H9 (cell line): ENCODE measurements at regions not wholly inside any gene's neighbourhood (a gene's known extent, or its start where the extent isn't known, plus 50 kb on each side); places are given as distances from the start of the nearest gene placed in this dataset.

Source experiments
- DNase-seq: peaks from one replicate; pipeline ENCODE4 v3.0.0-alpha.2; 2017
- H2AFZ ChIP-seq: one replicate; pipeline ENCODE4 v1.6.1; 2013; ENCODE audit warnings: mild to moderate bottlenecking, low read length, control low read depth, moderate library complexity
- H2AK5ac ChIP-seq: 2 replicates; pipeline ENCODE4 v1.6.1; 2013; ENCODE audit warnings: low read length, control low read depth, mixed read lengths; ENCODE audit not compliant: insufficient read length
- H2BK120ac ChIP-seq: one replicate; pipeline ENCODE4 v1.6.1; 2013; ENCODE audit warnings: low read depth, mild to moderate bottlenecking, low read length, control low read depth, inconsistent platforms; ENCODE audit not compliant: poor library complexity, severe bottlenecking
- H2BK12ac ChIP-seq: 2 replicates; pipeline ENCODE4 v1.6.1; 2013; ENCODE audit warnings: low read length, control low read depth, mixed read lengths, low read depth; ENCODE audit not compliant: insufficient read length
- H2BK15ac ChIP-seq: 2 replicates; pipeline ENCODE4 v1.6.1; 2013; ENCODE audit warnings: low read depth, low read length, control low read depth
- H2BK20ac ChIP-seq: one replicate; pipeline ENCODE4 v1.6.1; 2013; ENCODE audit warnings: low read depth, mild to moderate bottlenecking, low read length, control low read depth, inconsistent platforms; ENCODE audit not compliant: poor library complexity, severe bottlenecking
- H2BK5ac ChIP-seq: 2 replicates; pipeline ENCODE4 v1.6.1; 2013; ENCODE audit warnings: low read length, control low read depth, mixed read lengths; ENCODE audit not compliant: insufficient read length
- H3K14ac ChIP-seq: 2 replicates; pipeline ENCODE4 v1.6.1; 2013; ENCODE audit warnings: low read length, control low read depth; ENCODE audit not compliant: insufficient read depth
- H3K18ac ChIP-seq: 2 replicates; pipeline ENCODE4 v1.6.1; 2013; ENCODE audit warnings: low read depth, mild to moderate bottlenecking, mixed read lengths, low read length, control low read depth; ENCODE audit not compliant: insufficient read length
- H3K23ac ChIP-seq: 2 replicates; pipeline ENCODE4 v1.6.1; 2013; ENCODE audit warnings: low read length, control low read depth, mixed read lengths, low read depth; ENCODE audit not compliant: insufficient read length
- H3K23me2 ChIP-seq: 2 replicates; pipeline ENCODE4 v1.6.1; 2013; ENCODE audit warnings: low read depth, mild to moderate bottlenecking, mixed read lengths, low read length, control low read depth; ENCODE audit not compliant: insufficient read length, poor library complexity, severe bottlenecking
- H3K27ac ChIP-seq: 2 replicates; pipeline ENCODE4 v1.5.1; 2013; ENCODE audit warnings: low read length, control low read depth, mixed read lengths, low read depth; ENCODE audit not compliant: insufficient read length
- H3K27me3 ChIP-seq: 2 replicates; pipeline ENCODE4 v1.6.1; 2013; ENCODE audit warnings: low read length, control low read depth, inconsistent platforms; ENCODE audit not compliant: insufficient read depth
- H3K4ac ChIP-seq: 2 replicates; pipeline ENCODE4 v1.6.1; 2013; ENCODE audit warnings: low read depth, mild to moderate bottlenecking, control low read depth, inconsistent platforms, low read length, moderate library complexity
- H3K4me1 ChIP-seq: 2 replicates; pipeline ENCODE4 v1.6.1; 2013; ENCODE audit warnings: low read length, control low read depth, inconsistent platforms; ENCODE audit not compliant: insufficient read depth
- H3K4me2 ChIP-seq: 2 replicates; pipeline ENCODE4 v1.6.1; 2013; ENCODE audit warnings: low read length, control low read depth, mixed read lengths; ENCODE audit not compliant: insufficient read length, insufficient read depth
- H3K56ac ChIP-seq: 2 replicates; pipeline ENCODE4 v1.6.1; 2013; ENCODE audit warnings: low read depth, mild to moderate bottlenecking, mixed read lengths, low read length, control low read depth; ENCODE audit not compliant: insufficient read length
- H3K79me1 ChIP-seq: 2 replicates; pipeline ENCODE4 v1.6.1; 2013; ENCODE audit warnings: low read depth, mild to moderate bottlenecking, moderate library complexity, low read length, control low read depth, inconsistent platforms; ENCODE audit not compliant: insufficient read depth, poor library complexity, severe bottlenecking
- H3K79me2 ChIP-seq: 2 replicates; pipeline ENCODE4 v1.6.1; 2013; ENCODE audit warnings: low read length, control low read depth, inconsistent platforms; ENCODE audit not compliant: insufficient read depth
- H3K9ac ChIP-seq: 2 replicates; pipeline ENCODE4 v1.6.1; 2013; ENCODE audit warnings: low read length, control low read depth, mixed read lengths; ENCODE audit not compliant: insufficient read length; ENCODE audit errors: extremely low read depth
- H3K9me3 ChIP-seq: one replicate; pipeline ENCODE4 v1.6.1; 2013; ENCODE audit warnings: low read depth, low read length, inconsistent platforms; ENCODE audit not compliant: control insufficient read depth
- H3T11ph ChIP-seq: one replicate; pipeline ENCODE4 v1.6.1; 2013; ENCODE audit warnings: mild to moderate bottlenecking, low read length, control low read depth, inconsistent platforms
- H4K20me1 ChIP-seq: one replicate; pipeline ENCODE4 v1.6.1; 2013; ENCODE audit not compliant: control insufficient read depth, insufficient read length, insufficient read depth
- H4K5ac ChIP-seq: 2 replicates; pipeline ENCODE4 v1.6.1; 2013; ENCODE audit warnings: low read depth, mild to moderate bottlenecking, mixed read lengths, low read length, control low read depth; ENCODE audit not compliant: insufficient read length
- H4K8ac ChIP-seq: replicated peaks from 2 replicates; pipeline ENCODE4 v1.6.1; 2013; ENCODE audit warnings: low read length, control low read depth, mixed read lengths, low read depth; ENCODE audit not compliant: insufficient read length
- H4K91ac ChIP-seq: 2 replicates; pipeline ENCODE4 v1.6.1; 2013; ENCODE audit warnings: low read depth, mild to moderate bottlenecking, moderate library complexity, mixed read lengths, low read length, control low read depth; ENCODE audit not compliant: insufficient read length
- H3K27ac Mint-ChIP-seq, 3 experiments: 2 replicates in 2 of 3; 3 replicates in 1 of 3; pipeline ENCODE4 v1.8.0; 2020 to 2021; ENCODE audit warnings: mixed read lengths in 3 of 3, mild to moderate bottlenecking in 1 of 3, moderate library complexity in 1 of 3
- H3K27me3 Mint-ChIP-seq: 2 replicates; pipeline ENCODE4 v1.8.0; 2021; ENCODE audit warnings: low read depth, mild to moderate bottlenecking, moderate library complexity, mixed read lengths
- H3K36me3 Mint-ChIP-seq, 3 experiments: 2 replicates in 2 of 3; 3 replicates in 1 of 3; pipeline ENCODE4 v1.8.0; 2020 to 2021; ENCODE audit warnings: low read depth in 3 of 3, mixed read lengths in 3 of 3; ENCODE audit not compliant: insufficient read depth in 1 of 3
- H3K4me1 Mint-ChIP-seq, 2 experiments: 2 replicates each; pipeline ENCODE4 v1.8.0; 2020; ENCODE audit warnings: mixed read lengths in 2 of 2
- H3K4me3 Mint-ChIP-seq, 2 experiments: 2 replicates in 1 of 2; 3 replicates in 1 of 2; pipeline ENCODE4 v1.8.0; 2020 to 2021; ENCODE audit warnings: mild to moderate bottlenecking in 2 of 2, mixed read lengths in 2 of 2, moderate library complexity in 1 of 2
- H3K9me3 Mint-ChIP-seq, 2 experiments: 2 replicates in 1 of 2; 3 replicates in 1 of 2; pipeline ENCODE4 v1.8.0; 2020; ENCODE audit warnings: mild to moderate bottlenecking in 2 of 2, mixed read lengths in 2 of 2, moderate library complexity in 1 of 2
- CTCF ChIP-seq: fragments of 200-600 bp; sonication (generic); conservative IDR thresholded peaks from 3 replicates; pipeline ENCODE4 v1.8.0; 2021; ENCODE audit warnings: antibody characterized with exemption, mild to moderate bottlenecking
- WGBS: extraction: QIAGEN DNeasy Blood & Tissue Kit; methylation state at CpG from one replicate; pipeline ENCODE4 v1.1.7; 2013; ENCODE audit warnings: missing lambda C conversion rate, low lambda C conversion rate, mixed read lengths; ENCODE audit not compliant: insufficient read length; ENCODE audit errors: extremely low coverage; 5-methylcytosine and 5-hydroxymethylcytosine counted together

GRCh38 chr4:180799798-180800197, 1443.4 kb upstream of the TENM3 start:
- no peak overlapping the region for H2AK5ac ChIP-seq
- H2BK15ac ChIP-seq, result no peak overlapping the region
- Mint-ChIP-seq H3K9me3 (no peaks in the 10 kb centered on the region), H3K4me3 (no peak overlapping the region), H3K4me1 (peaks cover 36 to 42% of the 10 kb centered on the region in 2 experiments), H3K27me3 (no peaks in the 10 kb centered on the region), H3K36me3 (peaks cover 0 to 2% (median 0%) of the 10 kb centered on the region in 3 experiments; a peak in 2 of 7 replicates), H3K27ac (peak overlapping the region in 2 of 3 experiments; percentile 11 to 51; a peak in 2 of 7 replicates)
- no peak overlapping the region for H3T11ph ChIP-seq
- no peak overlapping the region for H4K8ac ChIP-seq
- no peak overlapping the region for H4K91ac ChIP-seq
- peak overlapping the region; percentile 57 for H3K27ac ChIP-seq
- no peaks in the 10 kb centered on the region for H4K20me1 ChIP-seq
- H3K18ac ChIP-seq, result no peak overlapping the region
- no CpG with 5 or more reads among the region's 5 CpGs for WGBS
- H2BK12ac ChIP-seq, result no peak overlapping the region
- H3K9me3 ChIP-seq, result no peaks in the 10 kb centered on the region
- H3K79me1 ChIP-seq, result no peaks in the 10 kb centered on the region
- no peaks in the 10 kb centered on the region for H3K27me3 ChIP-seq
- no peak overlapping the region for H2AFZ ChIP-seq
- H2BK20ac ChIP-seq, result no peak overlapping the region
- H3K79me2 ChIP-seq, result no peaks in the 10 kb centered on the region
- no peak overlapping the region for H4K5ac ChIP-seq
- no peaks in the 10 kb centered on the region for H3K23me2 ChIP-seq
- no peak overlapping the region for H3K56ac ChIP-seq
- no peak overlapping the region for H2BK5ac ChIP-seq
- H3K23ac ChIP-seq, result no peak overlapping the region
- H3K9ac ChIP-seq, result no peak overlapping the region
- TF ChIP-seq CTCF, result no peak
- H3K14ac ChIP-seq, result no peak overlapping the region
- H3K4me1 ChIP-seq, result peaks cover 11% of the 10 kb centered on the region; the same call in 1 of the 2 replicates
- no peak overlapping the region for H3K4ac ChIP-seq
- H2BK120ac ChIP-seq, result no peak overlapping the region
- H3K4me2 ChIP-seq, result no peak overlapping the region
- no peak for DNase-seq
